Astrocyte (in vitro differentiated cells and primary cell): ENCODE measurements at regions not wholly inside any gene's neighbourhood (a gene's known extent, or its start where the extent isn't known, plus 50 kb on each side); places are given as distances from the start of the nearest gene placed in this dataset.

Experiments
- DNase-seq: peaks from one replicate; pipeline ENCODE4 v3.0.0-alpha.2; 2010; ENCODE audit warnings: low read depth
- FAIRE-seq: peaks from 2 replicates; lab custom pipeline; 2011; peaks lifted over from hg19 to GRCh38; lab: Jason Lieb, UNC
- H2AFZ ChIP-seq: 2 replicates; pipeline ENCODE4 v1.6.0; 2012; ENCODE audit warnings: low read depth, low read length, inconsistent platforms
- H3K27ac ChIP-seq: 2 replicates; pipeline ENCODE4 v1.5.1; 2011; ENCODE audit warnings: low read depth, low read length, inconsistent platforms
- H3K27me3 ChIP-seq: 2 replicates; pipeline ENCODE4 v1.6.0; 2011; ENCODE audit warnings: low read length, inconsistent platforms; ENCODE audit not compliant: insufficient read depth
- H3K36me3 ChIP-seq: 2 replicates; pipeline ENCODE4 v1.5.1; 2011; ENCODE audit warnings: low read length, inconsistent platforms; ENCODE audit not compliant: insufficient read depth
- H3K4me1 ChIP-seq: 2 replicates; pipeline ENCODE4 v1.5.1; 2011; ENCODE audit warnings: low read length, inconsistent platforms; ENCODE audit not compliant: insufficient read depth
- H3K4me2 ChIP-seq: 2 replicates; pipeline ENCODE4 v1.6.0; 2012; ENCODE audit warnings: low read length, inconsistent platforms
- H3K4me3 ChIP-seq: 2 replicates; pipeline ENCODE4 v1.5.1; 2011; ENCODE audit warnings: low read depth, mild to moderate bottlenecking, low read length, inconsistent platforms; ENCODE audit not compliant: insufficient read depth
- H3K79me2 ChIP-seq: 2 replicates; pipeline ENCODE4 v1.6.0; 2012; ENCODE audit warnings: mild to moderate bottlenecking, low read length, inconsistent platforms; ENCODE audit not compliant: insufficient read depth
- H3K9ac ChIP-seq: 2 replicates; pipeline ENCODE4 v1.6.0; 2012; ENCODE audit warnings: mild to moderate bottlenecking, low read length, inconsistent platforms
- H3K9me3 ChIP-seq: 2 replicates; pipeline ENCODE4 v1.5.1; 2012; ENCODE audit warnings: low read depth, mild to moderate bottlenecking, low read length, inconsistent platforms; ENCODE audit not compliant: insufficient read depth
- H4K20me1 ChIP-seq: 2 replicates; pipeline ENCODE4 v1.6.0; 2012; ENCODE audit warnings: low read length, inconsistent platforms; ENCODE audit not compliant: insufficient read depth
- H3K27ac Mint-ChIP-seq: one replicate; pipeline ENCODE4 v1.8.0; 2021; ENCODE audit warnings: mild to moderate bottlenecking, mixed read lengths; ENCODE audit not compliant: unreplicated experiment
- H3K27me3 Mint-ChIP-seq: one replicate; pipeline ENCODE4 v1.8.0; 2021; ENCODE audit warnings: low read depth, mixed read lengths; ENCODE audit not compliant: unreplicated experiment
- H3K36me3 Mint-ChIP-seq: one replicate; pipeline ENCODE4 v1.8.0; 2021; ENCODE audit warnings: low read depth, mixed read lengths; ENCODE audit not compliant: unreplicated experiment
- H3K4me1 Mint-ChIP-seq: one replicate; pipeline ENCODE4 v1.8.0; 2021; ENCODE audit warnings: low read depth, mixed read lengths; ENCODE audit not compliant: unreplicated experiment
- H3K4me3 Mint-ChIP-seq: one replicate; pipeline ENCODE4 v1.8.0; 2021; ENCODE audit warnings: mild to moderate bottlenecking, moderate library complexity, mixed read lengths; ENCODE audit not compliant: unreplicated experiment
- H3K9me3 Mint-ChIP-seq: one replicate; pipeline ENCODE4 v1.8.0; 2021; ENCODE audit warnings: mild to moderate bottlenecking, mixed read lengths; ENCODE audit not compliant: unreplicated experiment
- CTCF ChIP-seq: IDR thresholded peaks from 2 replicates; pipeline ENCODE4 v1.5.1; 2011; ENCODE audit warnings: low read depth, mild to moderate bottlenecking, inconsistent platforms, low read length, moderate library complexity; ENCODE audit not compliant: insufficient read depth
- EZH2 ChIP-seq: IDR thresholded peaks from 2 replicates; pipeline ENCODE4 v1.6.1; 2012; ENCODE audit warnings: mild to moderate bottlenecking, low read length, inconsistent platforms; ENCODE audit not compliant: insufficient read depth

- no peaks in the 10 kb centered on the region for H3K9me3 ChIP-seq
- no peaks in the 10 kb centered on the region for H3K4me1 ChIP-seq
- Mint-ChIP-seq H3K27ac (no peak overlapping the region), H3K27me3 (no peaks in the 10 kb centered on the region), H3K4me3 (no peak overlapping the region), H3K36me3 (no peaks in the 10 kb centered on the region), H3K4me1 (no peaks in the 10 kb centered on the region), H3K9me3 (no peaks in the 10 kb centered on the region)
- H3K4me3 ChIP-seq: no peak overlapping the region
- no peaks in the 10 kb centered on the region for H3K36me3 ChIP-seq
- no peak overlapping the region for H2AFZ ChIP-seq
- H4K20me1 ChIP-seq: no peaks in the 10 kb centered on the region
- TF ChIP-seq CTCF (peak; percentile 70), EZH2 (no peak)
- FAIRE-seq: no peak
- H3K27ac ChIP-seq: no peak overlapping the region
- peak; percentile 0 for DNase-seq
- H3K4me2 ChIP-seq: no peak overlapping the region
- no peaks in the 10 kb centered on the region for H3K79me2 ChIP-seq
- no peak overlapping the region for H3K9ac ChIP-seq
- no peaks in the 10 kb centered on the region for H3K27me3 ChIP-seq
Observed at GRCh38 chr6:50602292-50602691, 111.0 kb upstream of the TFAP2D start.

- no peaks in the 10 kb centered on the region for H3K27me3 Mint-ChIP-seq
- no peak overlapping the region for H3K27ac Mint-ChIP-seq
- DNase-seq (no peak), FAIRE-seq (no peak)
- H3K36me3 ChIP-seq: no peaks in the 10 kb centered on the region
- no peak overlapping the region for H3K27ac ChIP-seq
- no peak overlapping the region for H2AFZ ChIP-seq
- H3K79me2 ChIP-seq: no peaks in the 10 kb centered on the region
- H3K4me3 ChIP-seq: no peak overlapping the region
- H3K27me3 ChIP-seq: no peaks in the 10 kb centered on the region
- H4K20me1 ChIP-seq: no peaks in the 10 kb centered on the region
- no peaks in the 10 kb centered on the region for H3K9me3 Mint-ChIP-seq
- no peaks in the 10 kb centered on the region for H3K4me1 ChIP-seq
- no peak overlapping the region for H3K4me2 ChIP-seq
- no peaks in the 10 kb centered on the region for H3K9me3 ChIP-seq
- H3K9ac ChIP-seq: no peak overlapping the region
- H3K4me1 Mint-ChIP-seq: no peaks in the 10 kb centered on the region
- H3K36me3 Mint-ChIP-seq: no peaks in the 10 kb centered on the region
- TF ChIP-seq EZH2 (no peak), CTCF (no peak)
- H3K4me3 Mint-ChIP-seq: no peak overlapping the region
Observed at GRCh38 chr6:50608421-50608820, 104.9 kb upstream of the TFAP2D start.

- DNase-seq (no peak), FAIRE-seq (no peak)
- Histone ChIP-seq H3K27ac (no peak overlapping the region), H3K79me2 (no peaks in the 10 kb centered on the region), H3K4me1 (no peaks in the 10 kb centered on the region), H3K4me2 (no peak overlapping the region), H3K4me3 (no peak overlapping the region), H3K9me3 (no peaks in the 10 kb centered on the region), H3K27me3 (no peaks in the 10 kb centered on the region), H4K20me1 (no peaks in the 10 kb centered on the region), H2AFZ (no peak overlapping the region), H3K36me3 (no peaks in the 10 kb centered on the region), H3K9ac (no peak overlapping the region)
- H3K27me3 Mint-ChIP-seq: no peaks in the 10 kb centered on the region
- no peaks in the 10 kb centered on the region for H3K36me3 Mint-ChIP-seq
- no peaks in the 10 kb centered on the region for H3K9me3 Mint-ChIP-seq
- H3K4me1 Mint-ChIP-seq: no peaks in the 10 kb centered on the region
- TF ChIP-seq EZH2: no peak
- no peak for TF ChIP-seq CTCF
- no peak overlapping the region for H3K4me3 Mint-ChIP-seq
- no peak overlapping the region for H3K27ac Mint-ChIP-seq
Observed at GRCh38 chr6:50610562-50610961, 102.8 kb upstream of the TFAP2D start.
